Thyroid gland (tissue), 4 donors: ENCODE measurements at regions not wholly inside any gene's neighbourhood (a gene's known extent, or its start where the extent isn't known, plus 50 kb on each side); places are given as distances from the start of the nearest gene placed in this dataset.

ENCODE experiments used
- POLR2A ChIP-seq, 2 donors: fragments of 450-650 bp; IDR thresholded peaks; one replicate each; pipeline ENCODE4 v1.6.1; 2017; ENCODE audit warnings: antibody characterized with exemption in 2 of 2, mild to moderate bottlenecking in 2 of 2, moderate library complexity in 1 of 2
- TF ChIP-seq, protein P1 (sequence below), 6 experiments: fragments of 200-600 bp in 3 of 6; fragments of 450-650 bp in 3 of 6; sonication (generic) in 3 of 6; IDR thresholded peaks; one replicate each; pipeline ENCODE4 v1.5.1; 2016 to 2019; ENCODE audit warnings: antibody characterized with exemption in 6 of 6, mild to moderate bottlenecking in 2 of 6, inconsistent platforms in 1 of 6, moderate library complexity in 1 of 6

- TF ChIP-seq, protein P1, sequence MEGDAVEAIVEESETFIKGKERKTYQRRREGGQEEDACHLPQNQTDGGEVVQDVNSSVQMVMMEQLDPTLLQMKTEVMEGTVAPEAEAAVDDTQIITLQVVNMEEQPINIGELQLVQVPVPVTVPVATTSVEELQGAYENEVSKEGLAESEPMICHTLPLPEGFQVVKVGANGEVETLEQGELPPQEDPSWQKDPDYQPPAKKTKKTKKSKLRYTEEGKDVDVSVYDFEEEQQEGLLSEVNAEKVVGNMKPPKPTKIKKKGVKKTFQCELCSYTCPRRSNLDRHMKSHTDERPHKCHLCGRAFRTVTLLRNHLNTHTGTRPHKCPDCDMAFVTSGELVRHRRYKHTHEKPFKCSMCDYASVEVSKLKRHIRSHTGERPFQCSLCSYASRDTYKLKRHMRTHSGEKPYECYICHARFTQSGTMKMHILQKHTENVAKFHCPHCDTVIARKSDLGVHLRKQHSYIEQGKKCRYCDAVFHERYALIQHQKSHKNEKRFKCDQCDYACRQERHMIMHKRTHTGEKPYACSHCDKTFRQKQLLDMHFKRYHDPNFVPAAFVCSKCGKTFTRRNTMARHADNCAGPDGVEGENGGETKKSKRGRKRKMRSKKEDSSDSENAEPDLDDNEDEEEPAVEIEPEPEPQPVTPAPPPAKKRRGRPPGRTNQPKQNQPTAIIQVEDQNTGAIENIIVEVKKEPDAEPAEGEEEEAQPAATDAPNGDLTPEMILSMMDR (IDR thresholded peaks at IDR 0.05) = no peak
- TF ChIP-seq POLR2A (IDR thresholded peaks at IDR 0.05) = no peak
Observed at GRCh38 chr10:62511238-62511637, 137.1 kb downstream of the ZNF365 start.
